HCT116 (cell line): ENCODE measurements at regions not wholly inside any gene's neighbourhood (a gene's known extent, or its start where the extent isn't known, plus 50 kb on each side); places are given as distances from the start of the nearest gene placed in this dataset.

Experiments used
- ATAC-seq: fragments of 200-7000 bp; cut with Tn5 transposase; 2 replicates; pipeline ENCODE4 v1.9.1; 2020; ENCODE audit warnings: mild to moderate bottlenecking, moderate library complexity
- BruUV-seq: library from RNA; stranded (reverse); fragments of 400-500 nt; replicated peaks from 2 replicates; lab custom pipeline; 2021; lab: Mats Ljungman, UMichigan
- CTCF ChIA-PET: fragments of 300-600 bp; sonication (Branson Sonifier 250); formaldehyde crosslinking; loops from one replicate; lab custom pipeline; 2021; ENCODE audit warnings: antibody characterized with exemption; lab: Charles Lee
- POLR2A ChIA-PET: fragments of 300-600, 350-600 bp; sonication (Branson Sonifier 250); formaldehyde crosslinking; loops from one replicate; lab custom pipeline; 2021; ENCODE audit warnings: antibody characterized with exemption; lab: Charles Lee
- RAD21 ChIA-PET, 2 experiments: fragments of 300-600 bp; sonication (Branson Sonifier 250); formaldehyde crosslinking; loops; one replicate each; lab custom pipeline; 2023; ENCODE audit warnings: low total read pairs in 2 of 2; ENCODE audit not compliant: uncharacterized antibody in 2 of 2, unreplicated experiment in 2 of 2, low non-redundant PET in 1 of 2; lab: Charles Lee
- DNase-seq: peaks from one replicate; pipeline ENCODE4 v3.0.0-alpha.2; 2010; ENCODE audit warnings: low read depth, low spot score
- H2AFZ ChIP-seq: fragments of 200-600 bp; shearing (Covaris generic), sonication (generic); 2 replicates; pipeline ENCODE4 v1.6.1; 2017; ENCODE audit warnings: low read depth, mixed run types, mixed read lengths, antibody characterized with exemption, low read length; ENCODE audit not compliant: poor library complexity, severe bottlenecking
- H3K27ac ChIP-seq: 2 replicates; pipeline ENCODE4 v1.5.1; 2012; ENCODE audit warnings: low read depth, low read length
- H3K27me3 ChIP-seq: fragments of 200-600 bp; sonication (generic); 2 replicates; pipeline ENCODE4 v1.6.1; 2016; ENCODE audit warnings: mixed run types, low read length, mixed read lengths; ENCODE audit not compliant: insufficient read depth
- H3K36me3 ChIP-seq, 2 experiments: fragments of 200-500 bp in 1 of 2; fragments of 200-600 bp in 1 of 2; sonication (Bioruptor generic) in 1 of 2; sonication (generic) in 1 of 2; 2 replicates each; pipeline versions ENCODE4 v1.5.1 to v1.6.1; 2014 to 2016; ENCODE audit warnings: low read length in 2 of 2, inconsistent platforms in 1 of 2, mixed read lengths in 1 of 2, mixed run types in 1 of 2; ENCODE audit not compliant: insufficient read depth in 2 of 2, control insufficient read depth in 1 of 2
- H3K4me1 ChIP-seq, 2 experiments: fragments of 200-600 bp in 1 of 2; sonication (generic) in 1 of 2; 2 replicates each; pipeline versions ENCODE4 v1.5.1 to v1.6.1; 2012 to 2017; ENCODE audit warnings: low read length in 2 of 2, inconsistent platforms in 1 of 2, mild to moderate bottlenecking in 1 of 2, mixed read lengths in 1 of 2, mixed run types in 1 of 2, moderate library complexity in 1 of 2; ENCODE audit not compliant: insufficient read depth in 2 of 2, control insufficient read depth in 1 of 2
- H3K4me2 ChIP-seq: fragments of 200-600 bp; sonication (generic); 2 replicates; pipeline ENCODE4 v1.6.1; 2017; ENCODE audit warnings: mixed run types, low read length, mixed read lengths
- H3K4me3 ChIP-seq, 2 experiments: fragments of 200-600 bp in 1 of 2; sonication (generic) in 1 of 2; replicated peaks in 1 of 2; 2 replicates each; pipeline ENCODE4 v1.5.1; 2011 to 2016; ENCODE audit warnings: low read length in 2 of 2, control low read depth in 1 of 2, low read depth in 1 of 2, mild to moderate bottlenecking in 1 of 2, mixed read lengths in 1 of 2, mixed run types in 1 of 2
- H3K79me2 ChIP-seq: fragments of 200-600 bp; sonication (generic); 2 replicates; pipeline ENCODE4 v1.6.1; 2017; ENCODE audit warnings: mild to moderate bottlenecking, mixed run types, low read length, moderate library complexity, mixed read lengths; ENCODE audit not compliant: insufficient read depth
- H3K9ac ChIP-seq: fragments of 200-600 bp; sonication (generic); 2 replicates; pipeline ENCODE4 v1.6.1; 2016; ENCODE audit warnings: low read length, mixed read lengths
- H3K9me2 ChIP-seq: fragments of 200-600 bp; sonication (generic), shearing (Covaris generic); 2 replicates; pipeline ENCODE4 v1.6.1; 2017; ENCODE audit warnings: mixed run types, mild to moderate bottlenecking, moderate library complexity; ENCODE audit not compliant: insufficient read depth
- H3K9me3 ChIP-seq, 2 experiments: fragments of 200-500 bp in 1 of 2; fragments of 200-600 bp in 1 of 2; sonication (Bioruptor generic) in 1 of 2; sonication (generic) in 1 of 2; 2 replicates each; pipeline ENCODE4 v1.6.1; 2014 to 2017; ENCODE audit warnings: low read length in 2 of 2, mixed read lengths in 2 of 2, inconsistent platforms in 1 of 2, low read depth in 1 of 2, mild to moderate bottlenecking in 1 of 2, mixed run types in 1 of 2, moderate library complexity in 1 of 2; ENCODE audit not compliant: control insufficient read depth in 1 of 2, insufficient read depth in 1 of 2
- H4K20me1 ChIP-seq: fragments of 200-600 bp; sonication (generic), shearing (Covaris generic); 2 replicates; pipeline ENCODE4 v1.6.1; 2017; ENCODE audit warnings: mixed run types, mild to moderate bottlenecking, moderate library complexity; ENCODE audit not compliant: insufficient read depth
- MAX ChIP-seq: IDR thresholded peaks from 2 replicates; pipeline ENCODE4 v1.6.1; 2012
- POLR2A ChIP-seq: IDR thresholded peaks from 2 replicates; pipeline ENCODE4 v1.7.0; 2011; ENCODE audit warnings: borderline replicate concordance; ENCODE audit not compliant: insufficient read depth, insufficient read length; ENCODE audit errors: extremely low read depth
- POLR2AphosphoS5 ChIP-seq: IDR thresholded peaks from 2 replicates; pipeline ENCODE4 v1.6.1; 2011; ENCODE audit warnings: mild to moderate bottlenecking, low read depth, low read length, moderate library complexity
- RAD21 ChIP-seq: IDR thresholded peaks from 2 replicates; pipeline ENCODE4 v1.6.1; 2012; ENCODE audit warnings: low read depth, mild to moderate bottlenecking
- SP1 ChIP-seq: IDR thresholded peaks from 2 replicates; pipeline ENCODE4 v1.6.1; 2012; ENCODE audit warnings: low read depth
- TCF7L2 ChIP-seq: IDR thresholded peaks from 2 replicates; pipeline ENCODE4 v1.7.0; 2011; ENCODE audit warnings: borderline replicate concordance, inconsistent platforms; ENCODE audit not compliant: insufficient read depth, insufficient read length; ENCODE audit errors: extremely low read depth
- YY1 ChIP-seq: IDR thresholded peaks from 2 replicates; pipeline ENCODE4 v1.6.1; 2011; ENCODE audit warnings: low read length, low read depth, moderate library complexity, mild to moderate bottlenecking; ENCODE audit not compliant: insufficient replicate concordance; ENCODE audit errors: extremely low read depth
- ZFX ChIP-seq: fragments of 450-650 bp; IDR thresholded peaks from 2 replicates; pipeline ENCODE4 v1.6.1; 2017
- ZNF274 ChIP-seq: fragments of 200-500 bp; sonication (Bioruptor generic); IDR thresholded peaks from 2 replicates; pipeline ENCODE4 v1.6.1; 2014; ENCODE audit warnings: mild to moderate bottlenecking, low read depth, low read length, inconsistent platforms
- intact Hi-C: fragments of 100-400 bp; cut with micrococcal nuclease; formaldehyde crosslinking; loops from 2 replicates; pipeline ENCODE4 v1.10.0; 2022
- TF ChIP-seq, protein P1 (sequence below), 3 experiments: fragments of 200-600 bp in 1 of 3; sonication (generic) in 1 of 3; IDR thresholded peaks in 2 of 3; conservative IDR thresholded peaks in 1 of 3; 2 replicates each; pipeline ENCODE4 v1.5.1; 2012 to 2017; ENCODE audit warnings: low read depth in 2 of 3, low read length in 2 of 3, antibody characterized with exemption in 1 of 3, borderline replicate concordance in 1 of 3, control low read depth in 1 of 3, mild to moderate bottlenecking in 1 of 3, mixed read lengths in 1 of 3, mixed run types in 1 of 3, moderate library complexity in 1 of 3; ENCODE audit not compliant: insufficient read depth in 1 of 3
- TF ChIP-seq, protein P2 (sequence below): IDR thresholded peaks from 2 replicates; pipeline ENCODE4 v1.6.1; 2011; ENCODE audit warnings: mild to moderate bottlenecking, low read length, moderate library complexity; ENCODE audit not compliant: insufficient replicate concordance; ENCODE audit errors: extremely low read depth

DNA sequence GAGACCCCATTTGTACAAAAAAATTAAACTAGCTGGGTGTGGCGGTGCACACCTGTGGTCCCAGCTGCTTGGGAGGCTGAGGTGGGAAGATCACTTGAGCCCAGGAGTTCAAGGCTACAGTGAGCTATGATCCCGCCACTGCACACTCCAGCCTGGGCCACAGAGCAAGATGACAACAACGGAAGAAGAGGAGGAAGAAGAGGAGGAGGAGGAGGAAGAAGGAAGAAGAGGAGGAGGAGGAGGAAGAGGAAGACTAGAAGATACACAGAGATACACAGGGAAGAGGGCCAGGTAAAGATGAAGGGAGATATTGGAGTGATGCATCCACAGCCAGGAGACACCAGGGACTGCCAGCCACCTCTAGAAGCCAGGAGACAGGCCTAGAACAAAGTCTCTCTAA is 75.7 kb upstream of the PTER start:
- ATAC-seq (no peak), DNase-seq (no peak)
- Histone ChIP-seq H3K4me3 (no peak overlapping the region), H3K36me3 (no peaks in the 10 kb centered on the region), H3K9me2 (no peaks in the 10 kb centered on the region), H3K79me2 (no peaks in the 10 kb centered on the region), H3K4me2 (no peak overlapping the region), H3K4me1 (no peaks in the 10 kb centered on the region), H3K27ac (no peak overlapping the region), H2AFZ (no peak overlapping the region), H3K9me3 (no peaks in the 10 kb centered on the region), H3K27me3 (peaks cover 13% of the 10 kb centered on the region; the same call in 1 of the 2 replicates), H3K9ac (no peak overlapping the region), H4K20me1 (no peaks in the 10 kb centered on the region)
- ChIA-PET CTCF (no interaction called here), POLR2A (interaction anchor here (0.6 kb wide), 1 partner anchor 12 kb away, joined by 3 read pairs; no protein-coding TSS in a partner anchor), RAD21 (no interaction called here)
- no TSS peak for BruUV-seq
- no peak for TF ChIP-seq ZNF274
- TF ChIP-seq SP1: no peak
- no peak for TF ChIP-seq TCF7L2
- no peak for TF ChIP-seq POLR2A
- no peak for TF ChIP-seq ZFX
- TF ChIP-seq, protein P1, sequence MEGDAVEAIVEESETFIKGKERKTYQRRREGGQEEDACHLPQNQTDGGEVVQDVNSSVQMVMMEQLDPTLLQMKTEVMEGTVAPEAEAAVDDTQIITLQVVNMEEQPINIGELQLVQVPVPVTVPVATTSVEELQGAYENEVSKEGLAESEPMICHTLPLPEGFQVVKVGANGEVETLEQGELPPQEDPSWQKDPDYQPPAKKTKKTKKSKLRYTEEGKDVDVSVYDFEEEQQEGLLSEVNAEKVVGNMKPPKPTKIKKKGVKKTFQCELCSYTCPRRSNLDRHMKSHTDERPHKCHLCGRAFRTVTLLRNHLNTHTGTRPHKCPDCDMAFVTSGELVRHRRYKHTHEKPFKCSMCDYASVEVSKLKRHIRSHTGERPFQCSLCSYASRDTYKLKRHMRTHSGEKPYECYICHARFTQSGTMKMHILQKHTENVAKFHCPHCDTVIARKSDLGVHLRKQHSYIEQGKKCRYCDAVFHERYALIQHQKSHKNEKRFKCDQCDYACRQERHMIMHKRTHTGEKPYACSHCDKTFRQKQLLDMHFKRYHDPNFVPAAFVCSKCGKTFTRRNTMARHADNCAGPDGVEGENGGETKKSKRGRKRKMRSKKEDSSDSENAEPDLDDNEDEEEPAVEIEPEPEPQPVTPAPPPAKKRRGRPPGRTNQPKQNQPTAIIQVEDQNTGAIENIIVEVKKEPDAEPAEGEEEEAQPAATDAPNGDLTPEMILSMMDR (IDR thresholded peaks at IDR 0.05 in 2 of 3, conservative IDR thresholded peaks at IDR 0.05 in 1 of 3; ENCODE audit: borderline replicate concordance in 1 of 3, insufficient read depth in 1 of 3, low read depth in 2 of 3, low read length in 2 of 3): no peak
- TF ChIP-seq RAD21: no peak
- TF ChIP-seq YY1: no peak
- no peak for TF ChIP-seq POLR2AphosphoS5
- TF ChIP-seq, protein P2, sequence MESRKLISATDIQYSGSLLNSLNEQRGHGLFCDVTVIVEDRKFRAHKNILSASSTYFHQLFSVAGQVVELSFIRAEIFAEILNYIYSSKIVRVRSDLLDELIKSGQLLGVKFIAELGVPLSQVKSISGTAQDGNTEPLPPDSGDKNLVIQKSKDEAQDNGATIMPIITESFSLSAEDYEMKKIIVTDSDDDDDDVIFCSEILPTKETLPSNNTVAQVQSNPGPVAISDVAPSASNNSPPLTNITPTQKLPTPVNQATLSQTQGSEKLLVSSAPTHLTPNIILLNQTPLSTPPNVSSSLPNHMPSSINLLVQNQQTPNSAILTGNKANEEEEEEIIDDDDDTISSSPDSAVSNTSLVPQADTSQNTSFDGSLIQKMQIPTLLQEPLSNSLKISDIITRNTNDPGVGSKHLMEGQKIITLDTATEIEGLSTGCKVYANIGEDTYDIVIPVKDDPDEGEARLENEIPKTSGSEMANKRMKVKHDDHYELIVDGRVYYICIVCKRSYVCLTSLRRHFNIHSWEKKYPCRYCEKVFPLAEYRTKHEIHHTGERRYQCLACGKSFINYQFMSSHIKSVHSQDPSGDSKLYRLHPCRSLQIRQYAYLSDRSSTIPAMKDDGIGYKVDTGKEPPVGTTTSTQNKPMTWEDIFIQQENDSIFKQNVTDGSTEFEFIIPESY: no peak
- no peak for TF ChIP-seq MAX
- intact Hi-C loops: no loop called here
